ENCODE measurements at regions not wholly inside any gene's neighbourhood (a gene's known extent, or its start where the extent isn't known, plus 50 kb on each side); places are given as distances from the start of the nearest gene placed in this dataset.
A peak's percentile ranks its signal among the peaks of the same experiment; 100 is the strongest.
"Not testable (repeated sequence)": the region's sequence is repeated elsewhere in the genome, so short reads cannot be mapped to it uniquely, and the experiment has no call there.

DNA sequence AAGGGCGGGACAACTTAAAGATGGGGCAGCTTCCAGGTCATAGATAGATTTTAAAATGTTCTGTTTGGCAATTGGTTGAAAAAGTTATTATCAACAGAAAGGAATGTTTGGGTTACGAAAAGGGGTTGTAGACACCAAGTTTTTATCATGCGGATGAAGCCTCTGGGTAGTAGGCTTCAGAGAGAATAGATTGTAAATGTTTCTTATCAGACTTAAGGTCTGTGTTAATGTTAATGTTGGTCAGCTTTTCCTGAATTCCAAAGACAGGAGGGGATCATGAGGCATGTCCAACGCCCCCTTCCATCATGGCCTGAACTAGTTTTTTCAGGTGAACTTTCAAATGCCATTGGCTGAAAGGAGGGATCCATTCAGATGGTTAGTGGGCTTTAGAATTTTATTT lies 84.2 kb upstream of the KIF5B start:
- Mint-ChIP-seq H3K4me1 (ENCODE audit: low read depth) (peaks cover 7% of the 10 kb centered on the region), H3K27me3 (ENCODE audit: low read depth) (no peaks in the 10 kb centered on the region), H3K4me3 (no peak overlapping the region), H3K36me3 (ENCODE audit: low read depth) (no peaks in the 10 kb centered on the region), H3K9me3 (no peaks in the 10 kb centered on the region), H3K27ac (no peak overlapping the region)

DNA sequence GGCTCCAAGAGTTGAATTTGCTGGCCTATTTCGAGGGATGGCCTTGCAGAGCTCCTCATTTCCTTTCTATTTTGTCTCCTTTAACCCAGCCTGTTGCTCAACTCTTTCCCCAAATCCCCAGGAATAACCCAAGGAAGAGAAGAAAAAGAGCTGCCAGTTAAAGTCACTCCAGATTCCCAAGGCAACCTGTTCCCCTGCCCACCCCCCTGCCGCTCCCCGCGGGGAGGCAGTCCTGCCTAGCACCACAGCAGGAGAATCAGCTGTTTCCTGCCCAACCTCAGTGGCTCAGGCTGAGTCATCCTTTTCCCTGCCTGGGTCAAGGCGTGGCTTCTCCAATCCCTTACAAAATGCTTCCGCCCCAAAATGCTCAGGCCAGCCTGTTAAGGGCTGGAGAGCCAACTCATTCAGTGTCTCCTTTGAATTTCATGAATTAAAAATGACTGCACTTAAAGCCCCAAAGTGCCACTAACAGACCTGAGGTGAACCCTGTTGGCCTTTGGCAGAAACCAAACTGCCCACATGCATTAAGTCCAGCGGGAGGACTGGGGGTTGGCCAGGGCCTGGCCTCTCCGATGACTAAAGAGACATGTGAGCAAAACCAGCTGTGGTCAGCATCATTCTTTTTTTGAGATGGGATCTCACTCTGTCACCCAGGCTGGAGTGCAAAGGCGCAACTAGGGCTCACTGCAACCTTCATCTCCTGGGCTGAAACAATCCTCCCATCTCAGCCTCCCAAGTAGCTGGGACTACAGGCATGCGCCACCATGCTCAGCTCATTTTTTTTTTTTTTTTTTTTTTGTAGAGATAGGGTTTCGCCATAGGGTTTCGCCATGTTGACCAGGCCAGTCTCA lies 83.2 kb upstream of the KIF5B start:
- H3K4me1 Mint-ChIP-seq (ENCODE audit: low read depth): peaks cover 7% of the 10 kb centered on the region
- no peaks in the 10 kb centered on the region for H3K36me3 Mint-ChIP-seq (ENCODE audit: low read depth)
- no peaks in the 10 kb centered on the region for H3K9me3 Mint-ChIP-seq
- H3K27me3 Mint-ChIP-seq (ENCODE audit: low read depth): no peaks in the 10 kb centered on the region
- peak overlapping the region; percentile 6 for H3K4me3 Mint-ChIP-seq
- H3K27ac Mint-ChIP-seq: no peak overlapping the region

GRCh38 chr10:32136927-32137326 lies 80.7 kb upstream of the KIF5B start:
- H3K36me3 Mint-ChIP-seq (ENCODE audit: low read depth): not testable (repeated sequence)

GRCh38 chr10:32135796-32136195 lies 79.6 kb upstream of the KIF5B start:
- H3K36me3 Mint-ChIP-seq (ENCODE audit: low read depth); H3K27me3 Mint-ChIP-seq (ENCODE audit: low read depth); H3K27ac Mint-ChIP-seq; H3K4me3 Mint-ChIP-seq; H3K9me3 Mint-ChIP-seq: not testable (repeated sequence)
- H3K4me1 Mint-ChIP-seq (ENCODE audit: low read depth): peaks cover 21% of the 10 kb centered on the region

More at GRCh38 chr10:32136927-32137326, 80.7 kb upstream of the KIF5B start:
- H3K27me3 Mint-ChIP-seq (ENCODE audit: low read depth); H3K27ac Mint-ChIP-seq; H3K9me3 Mint-ChIP-seq; H3K4me3 Mint-ChIP-seq: not testable (repeated sequence)
- peaks cover 12% of the 10 kb centered on the region for H3K4me1 Mint-ChIP-seq (ENCODE audit: low read depth)

- Mint-ChIP-seq H3K4me3 (no peak overlapping the region), H3K27ac (no peak overlapping the region), H3K9me3 (no peaks in the 10 kb centered on the region), H3K36me3 (ENCODE audit: low read depth) (no peaks in the 10 kb centered on the region), H3K27me3 (ENCODE audit: low read depth) (no peaks in the 10 kb centered on the region), H3K4me1 (ENCODE audit: low read depth) (peaks cover 13% of the 10 kb centered on the region)
Measured at GRCh38 chr10:32132357-32132946, 76.2 kb upstream of the KIF5B start.

GRCh38 chr10:32131388-32131787 lies 75.2 kb upstream of the KIF5B start:
- Mint-ChIP-seq H3K27ac (no peak overlapping the region), H3K4me3 (no peak overlapping the region), H3K36me3 (ENCODE audit: low read depth) (no peaks in the 10 kb centered on the region), H3K9me3 (no peaks in the 10 kb centered on the region), H3K4me1 (ENCODE audit: low read depth) (peaks cover 13% of the 10 kb centered on the region), H3K27me3 (ENCODE audit: low read depth) (no peaks in the 10 kb centered on the region)

DNA sequence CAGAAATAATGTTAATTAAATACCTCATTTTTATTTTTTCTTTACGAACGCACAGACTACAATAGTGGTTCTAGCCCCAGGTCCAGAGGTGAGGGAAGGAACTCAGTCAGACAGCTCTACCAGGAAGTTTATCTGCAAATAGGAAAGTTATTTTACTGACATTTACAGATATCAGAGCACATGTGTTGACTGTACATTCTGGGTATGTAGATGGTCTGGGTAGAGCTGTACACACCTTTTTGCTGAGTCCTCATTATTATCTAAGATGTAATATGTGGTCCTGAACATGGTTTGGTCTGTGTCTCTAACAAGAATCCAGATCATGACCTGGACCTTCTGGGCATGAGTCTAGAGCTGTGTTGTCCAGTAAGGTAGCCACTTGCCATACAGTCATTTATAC lies 74.6 kb upstream of the KIF5B start:
- Mint-ChIP-seq H3K4me3 (no peak overlapping the region), H3K27ac (no peak overlapping the region), H3K36me3 (ENCODE audit: low read depth) (no peaks in the 10 kb centered on the region), H3K27me3 (ENCODE audit: low read depth) (no peaks in the 10 kb centered on the region), H3K4me1 (ENCODE audit: low read depth) (peaks cover 13% of the 10 kb centered on the region), H3K9me3 (no peaks in the 10 kb centered on the region)

DNA sequence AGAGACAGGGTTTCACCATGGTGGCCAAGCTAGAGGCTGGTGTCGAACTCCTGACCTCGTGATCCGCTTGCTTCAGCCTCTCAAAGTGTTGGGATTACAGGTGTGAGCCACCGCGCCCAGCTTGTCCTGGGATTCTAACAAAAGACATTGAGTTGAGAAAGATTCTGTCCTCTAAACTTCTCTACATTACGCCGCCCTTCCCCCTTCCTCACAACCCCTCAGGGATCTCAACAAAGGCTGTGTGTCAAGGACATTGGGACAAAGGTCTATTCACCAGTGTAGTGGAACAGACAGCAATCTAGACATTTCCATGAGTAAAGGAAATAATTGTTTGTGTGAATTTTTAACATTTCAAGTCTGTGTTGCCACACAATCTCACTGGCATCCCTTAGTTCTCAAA lies 68.8 kb upstream of the KIF5B start:
- Mint-ChIP-seq H3K27me3 (ENCODE audit: low read depth) (peaks cover 5% of the 10 kb centered on the region), H3K36me3 (ENCODE audit: low read depth) (no peaks in the 10 kb centered on the region), H3K4me1 (ENCODE audit: low read depth) (no peaks in the 10 kb centered on the region), H3K4me3 (no peak overlapping the region), H3K9me3 (peaks cover 5% of the 10 kb centered on the region), H3K27ac (no peak overlapping the region)

DNA sequence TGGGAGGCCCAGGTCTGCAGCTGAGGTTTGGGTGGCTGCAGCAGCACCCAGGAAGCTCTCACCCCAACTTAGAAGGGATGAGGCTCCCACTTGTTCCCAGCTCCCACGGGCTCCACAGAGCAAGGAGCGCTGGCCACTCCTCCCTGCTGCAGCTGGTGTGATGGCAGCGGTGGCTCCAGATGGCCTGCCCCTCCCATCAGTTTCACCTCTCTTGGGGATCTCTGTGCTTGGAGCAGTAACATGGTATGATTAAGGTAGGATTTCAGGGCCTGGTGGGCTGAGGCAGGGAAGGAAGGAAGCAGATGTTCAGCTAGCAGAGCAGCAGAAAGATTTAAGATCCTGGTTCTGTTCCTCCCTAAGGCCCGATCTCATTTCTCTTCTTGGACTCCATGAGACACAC lies 66.8 kb upstream of the KIF5B start:
- no peak overlapping the region for H3K27ac Mint-ChIP-seq
- H3K4me1 Mint-ChIP-seq (ENCODE audit: low read depth): no peaks in the 10 kb centered on the region
- H3K9me3 Mint-ChIP-seq: peaks cover 5% of the 10 kb centered on the region

DNA sequence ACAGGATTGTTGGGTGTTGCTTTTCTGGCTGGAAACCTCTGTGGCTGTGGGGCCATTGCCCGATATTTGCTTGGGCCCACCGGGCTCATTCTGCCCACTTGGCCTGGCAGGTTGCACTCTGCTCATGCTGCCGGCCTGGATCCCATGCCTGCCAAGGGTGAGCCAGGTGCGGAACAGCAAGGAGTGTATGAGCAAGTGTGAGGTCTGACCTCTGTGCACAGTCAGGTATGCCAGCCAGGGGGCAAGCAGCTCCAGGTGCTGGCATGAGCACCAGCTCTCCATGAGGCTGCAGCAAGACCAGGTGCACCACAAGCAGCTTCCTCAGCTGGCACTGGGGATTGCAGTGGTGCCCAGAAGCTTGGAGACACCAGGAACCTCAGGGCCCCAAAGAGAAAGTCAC lies 65.4 kb upstream of the KIF5B start:
- H3K4me3 Mint-ChIP-seq: no peak overlapping the region
- no peak overlapping the region for H3K27ac Mint-ChIP-seq
- no peaks in the 10 kb centered on the region for H3K4me1 Mint-ChIP-seq (ENCODE audit: low read depth)
- no peaks in the 10 kb centered on the region for H3K36me3 Mint-ChIP-seq (ENCODE audit: low read depth)
- H3K9me3 Mint-ChIP-seq: peaks cover 5% of the 10 kb centered on the region
- H3K27me3 Mint-ChIP-seq (ENCODE audit: low read depth): peaks cover 5% of the 10 kb centered on the region

More for the DNA sequence above, 66.8 kb upstream of the KIF5B start:
- H3K36me3 Mint-ChIP-seq (ENCODE audit: low read depth): no peaks in the 10 kb centered on the region
- no peak overlapping the region for H3K4me3 Mint-ChIP-seq
- H3K27me3 Mint-ChIP-seq (ENCODE audit: low read depth): peaks cover 5% of the 10 kb centered on the region

DNA sequence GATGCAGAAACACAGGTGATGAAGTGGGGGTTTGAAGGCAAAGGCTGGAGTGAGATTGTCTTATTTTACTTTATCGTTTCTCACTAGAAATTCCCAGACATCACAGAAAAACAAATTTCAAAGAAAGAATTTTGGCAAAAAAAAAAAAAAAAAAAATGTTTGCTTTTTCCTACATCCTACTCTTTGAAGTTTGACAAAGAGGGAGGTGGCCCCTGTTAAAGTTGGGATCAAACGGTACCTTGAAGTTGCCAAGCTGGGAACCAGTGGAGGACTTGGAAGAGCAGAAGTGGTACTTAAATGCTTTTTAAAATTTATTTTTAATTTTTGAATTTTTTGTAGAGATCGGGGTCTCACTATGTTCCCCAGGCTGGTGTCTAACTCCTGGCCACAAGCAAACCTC lies 63.9 kb upstream of the KIF5B start:
- Mint-ChIP-seq H3K9me3 (peaks cover 5% of the 10 kb centered on the region), H3K27me3 (ENCODE audit: low read depth) (peaks cover 12% of the 10 kb centered on the region), H3K4me1 (ENCODE audit: low read depth) (no peaks in the 10 kb centered on the region), H3K36me3 (ENCODE audit: low read depth) (no peaks in the 10 kb centered on the region), H3K4me3 (no peak overlapping the region), H3K27ac (no peak overlapping the region)

GRCh38 chr10:32114508-32114907 lies 58.3 kb upstream of the KIF5B start:
- no peaks in the 10 kb centered on the region for H3K4me1 Mint-ChIP-seq (ENCODE audit: low read depth)
- H3K27me3 Mint-ChIP-seq (ENCODE audit: low read depth): peaks cover 21% of the 10 kb centered on the region
- no peaks in the 10 kb centered on the region for H3K9me3 Mint-ChIP-seq
- no peaks in the 10 kb centered on the region for H3K36me3 Mint-ChIP-seq (ENCODE audit: low read depth)
- H3K27ac Mint-ChIP-seq: no peak overlapping the region
- no peak overlapping the region for H3K4me3 Mint-ChIP-seq

- Mint-ChIP-seq H3K27me3 (ENCODE audit: low read depth) (peaks cover 21% of the 10 kb centered on the region), H3K4me1 (ENCODE audit: low read depth) (no peaks in the 10 kb centered on the region), H3K36me3 (ENCODE audit: low read depth) (no peaks in the 10 kb centered on the region), H3K27ac (no peak overlapping the region), H3K9me3 (no peaks in the 10 kb centered on the region), H3K4me3 (no peak overlapping the region)
Measured at GRCh38 chr10:32112055-32112454, 55.8 kb upstream of the KIF5B start.

DNA sequence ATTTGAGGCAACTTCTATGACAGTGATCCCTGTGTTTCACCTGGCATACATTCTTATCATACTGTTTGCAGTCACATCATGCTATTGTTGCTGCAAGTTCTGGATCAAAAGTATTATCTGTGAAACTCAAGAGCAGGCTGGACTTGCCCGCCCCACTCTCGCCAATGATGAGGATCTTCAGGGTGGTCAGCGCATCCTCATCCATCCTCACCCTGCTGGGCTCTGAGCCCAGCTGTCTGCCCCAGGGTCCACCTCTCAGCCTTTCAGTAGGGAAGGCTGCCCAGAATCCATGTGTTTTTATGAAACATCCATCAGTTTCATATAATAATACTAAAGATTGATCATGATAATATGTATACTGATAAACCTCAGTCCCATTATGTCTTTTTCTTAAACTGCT lies 55.4 kb upstream of the KIF5B start:
- H3K4me3 Mint-ChIP-seq: no peak overlapping the region
- no peaks in the 10 kb centered on the region for H3K36me3 Mint-ChIP-seq (ENCODE audit: low read depth)
- H3K4me1 Mint-ChIP-seq (ENCODE audit: low read depth): no peaks in the 10 kb centered on the region
- H3K9me3 Mint-ChIP-seq: no peaks in the 10 kb centered on the region
- H3K27ac Mint-ChIP-seq: no peak overlapping the region
- H3K27me3 Mint-ChIP-seq (ENCODE audit: low read depth): peaks cover 21% of the 10 kb centered on the region

DNA sequence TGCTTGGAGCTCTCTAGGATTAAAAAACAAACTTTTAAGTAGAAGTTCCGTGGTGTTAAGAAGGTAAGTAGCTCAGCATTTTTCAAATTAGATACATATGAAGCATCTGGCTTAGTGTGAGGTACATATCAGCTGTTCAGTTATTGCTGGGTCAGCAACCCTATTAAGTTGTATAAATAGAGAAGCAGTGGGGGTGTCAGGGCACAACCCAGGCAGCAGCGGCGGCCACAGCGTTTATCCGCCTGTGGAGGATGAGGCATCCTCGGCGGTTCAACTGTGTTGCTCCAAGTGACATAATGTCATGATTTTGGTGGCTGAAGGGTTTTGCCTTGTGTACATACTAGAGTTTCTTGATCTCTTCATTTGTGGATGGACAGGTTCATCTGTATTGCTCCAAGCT lies 54.6 kb upstream of the KIF5B start:
- Mint-ChIP-seq H3K4me3 (no peak overlapping the region), H3K36me3 (ENCODE audit: low read depth) (no peaks in the 10 kb centered on the region), H3K9me3 (no peaks in the 10 kb centered on the region), H3K27ac (no peak overlapping the region), H3K27me3 (ENCODE audit: low read depth) (peaks cover 21% of the 10 kb centered on the region), H3K4me1 (ENCODE audit: low read depth) (no peaks in the 10 kb centered on the region)

Data from T-helper 1 cell treated with Interleukin-12 subunit alpha and Interleukin-12 subunit beta and Interleukin-4 antibody, amounts not matched to agents 30 μg/mL and 1 μg/mL, for 36 hours (primary cell).